Trophoblast cell (in vitro differentiated cells and primary cell): ENCODE measurements at regions not wholly inside any gene's neighbourhood (a gene's known extent, or its start where the extent isn't known, plus 50 kb on each side); places are given as distances from the start of the nearest gene placed in this dataset.
A peak's percentile ranks its signal among the peaks of the same experiment; 100 is the strongest.

Source experiments
- DNase-seq, 2 donors: peaks; one replicate each; pipeline ENCODE4 v3.0.0-alpha.2; 2016
- H2AFZ ChIP-seq: 2 replicates; pipeline ENCODE4 v1.6.1; 2013; ENCODE audit warnings: low read length, moderate library complexity, mild to moderate bottlenecking; ENCODE audit not compliant: insufficient read depth, poor library complexity
- H2AK5ac ChIP-seq: 2 replicates; pipeline ENCODE4 v1.6.1; 2013; ENCODE audit warnings: mild to moderate bottlenecking, low read length
- H2BK120ac ChIP-seq: 2 replicates; pipeline ENCODE4 v1.6.1; 2013; ENCODE audit warnings: low read length, mild to moderate bottlenecking, moderate library complexity; ENCODE audit not compliant: insufficient read depth, poor library complexity
- H2BK12ac ChIP-seq: 2 replicates; pipeline ENCODE4 v1.6.1; 2013; ENCODE audit warnings: mild to moderate bottlenecking, low read length, moderate library complexity
- H2BK5ac ChIP-seq: 2 replicates; pipeline ENCODE4 v1.6.1; 2013; ENCODE audit warnings: low read length, low read depth, moderate library complexity, mild to moderate bottlenecking; ENCODE audit not compliant: poor library complexity
- H3K14ac ChIP-seq: 2 replicates; pipeline ENCODE4 v1.6.1; 2013; ENCODE audit warnings: mild to moderate bottlenecking, low read length
- H3K18ac ChIP-seq: 2 replicates; pipeline ENCODE4 v1.6.1; 2013; ENCODE audit warnings: mild to moderate bottlenecking, low read length
- H3K23ac ChIP-seq: 2 replicates; pipeline ENCODE4 v1.6.1; 2013; ENCODE audit warnings: low read length
- H3K27ac ChIP-seq: 2 replicates; pipeline ENCODE4 v1.5.1; 2013; ENCODE audit warnings: low read depth, mild to moderate bottlenecking, inconsistent platforms, low read length, moderate library complexity
- H3K27me3 ChIP-seq: 2 replicates; pipeline ENCODE4 v1.6.1; 2013; ENCODE audit warnings: inconsistent platforms, mild to moderate bottlenecking, low read length, moderate library complexity; ENCODE audit not compliant: insufficient read depth
- H3K36me3 ChIP-seq, 2 experiments: 1 replicate in 1 of 2; 2 replicates in 1 of 2; pipeline ENCODE4 v1.6.1; 2013; ENCODE audit warnings: low read length in 2 of 2, mild to moderate bottlenecking in 2 of 2, moderate library complexity in 1 of 2; ENCODE audit not compliant: insufficient read depth in 2 of 2, control insufficient read depth in 1 of 2
- H3K4ac ChIP-seq: 2 replicates; pipeline ENCODE4 v1.6.1; 2013; ENCODE audit warnings: low read depth, mild to moderate bottlenecking, low read length, moderate library complexity
- H3K4me1 ChIP-seq, 2 experiments: 1 replicate in 1 of 2; 2 replicates in 1 of 2; pipeline ENCODE4 v1.6.1; 2013; ENCODE audit warnings: low read length in 2 of 2, mild to moderate bottlenecking in 2 of 2, moderate library complexity in 1 of 2; ENCODE audit not compliant: insufficient read depth in 2 of 2, control insufficient read depth in 1 of 2
- H3K4me2 ChIP-seq: 2 replicates; pipeline ENCODE4 v1.6.1; 2013; ENCODE audit warnings: inconsistent platforms, mild to moderate bottlenecking, low read length, moderate library complexity
- H3K4me3 ChIP-seq: 2 replicates; pipeline ENCODE4 v1.5.1; 2013; ENCODE audit warnings: mild to moderate bottlenecking, low read depth, low read length, inconsistent platforms
- H3K79me1 ChIP-seq: one replicate; pipeline ENCODE4 v1.6.1; 2013; ENCODE audit warnings: low read length
- H3K79me2 ChIP-seq: 2 replicates; pipeline ENCODE4 v1.6.1; 2013; ENCODE audit warnings: low read length, mild to moderate bottlenecking; ENCODE audit not compliant: control insufficient read depth, insufficient read depth, poor library complexity
- H3K9ac ChIP-seq: 2 replicates; pipeline ENCODE4 v1.6.1; 2013; ENCODE audit warnings: mild to moderate bottlenecking, low read length
- H3K9me3 ChIP-seq: 2 replicates; pipeline ENCODE4 v1.6.1; 2013; ENCODE audit warnings: low read depth, mild to moderate bottlenecking, control low read depth, inconsistent platforms, low read length; ENCODE audit not compliant: insufficient read depth
- H4K12ac ChIP-seq: 2 replicates; pipeline ENCODE4 v1.6.1; 2013; ENCODE audit warnings: low read depth, mild to moderate bottlenecking, low read length, moderate library complexity
- H4K8ac ChIP-seq: 2 replicates; pipeline ENCODE4 v1.6.1; 2013; ENCODE audit warnings: low read depth, mild to moderate bottlenecking, low read length, moderate library complexity
- H4K91ac ChIP-seq: one replicate; pipeline ENCODE4 v1.6.1; 2013; ENCODE audit warnings: low read depth, mild to moderate bottlenecking, low read length, moderate library complexity
- WGBS: extraction: QIAGEN DNeasy Blood & Tissue Kit; methylation state at CpG from one replicate; pipeline ENCODE4 v1.1.7; 2013; ENCODE audit warnings: missing lambda C conversion rate; ENCODE audit not compliant: insufficient read length, insufficient coverage; ENCODE audit errors: extremely low coverage; 5-methylcytosine and 5-hydroxymethylcytosine counted together

GRCh38 chr3:99576904-99577559 lies 61.4 kb upstream of the COL8A1 start:
- Histone ChIP-seq H4K91ac (no peak overlapping the region), H3K4me2 (no peak overlapping the region), H2BK120ac (no peak overlapping the region), H2BK5ac (no peak overlapping the region), H3K14ac (no peak overlapping the region), H3K27me3 (no peaks in the 10 kb centered on the region), H4K8ac (no peak overlapping the region), H3K79me2 (no peaks in the 10 kb centered on the region), H3K4me1 (no peaks in the 10 kb centered on the region), H4K12ac (no peak overlapping the region), H3K27ac (no peak overlapping the region), H2AFZ (no peak overlapping the region), H3K9ac (no peak overlapping the region), H2BK12ac (no peak overlapping the region), H3K36me3 (no peaks in the 10 kb centered on the region), H2AK5ac (no peak overlapping the region), H3K9me3 (no peaks in the 10 kb centered on the region), H3K4ac (no peak overlapping the region), H3K4me3 (no peak overlapping the region), H3K79me1 (no peaks in the 10 kb centered on the region), H3K23ac (no peak overlapping the region), H3K18ac (no peak overlapping the region)
- WGBS = no CpG with 5 or more reads among the region's 4 CpGs
- DNase-seq = no peak

DNA sequence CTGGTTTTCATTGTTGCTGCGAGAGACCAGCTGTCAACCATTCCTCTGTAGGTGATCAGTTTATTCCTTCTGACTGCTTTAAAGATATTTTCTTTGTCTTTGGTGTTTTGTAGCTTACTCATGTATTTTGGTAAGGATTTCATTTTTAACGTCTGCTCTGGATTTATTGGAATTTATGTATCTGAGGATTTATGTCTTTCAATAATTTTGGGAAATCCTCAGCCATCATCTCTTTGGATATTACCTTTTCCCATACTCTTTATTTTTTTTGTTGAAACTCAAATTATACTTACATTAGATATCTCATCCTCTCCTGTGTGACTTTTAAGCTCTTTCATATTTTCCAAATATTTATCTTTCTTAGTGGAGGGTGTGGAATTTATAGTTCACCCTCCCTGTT lies 62.7 kb upstream of the COL8A1 start:
- no peaks in the 10 kb centered on the region for H3K9me3 ChIP-seq
- H3K4me2 ChIP-seq = no peak overlapping the region
- no peaks in the 10 kb centered on the region for H3K4me1 ChIP-seq
- no peak overlapping the region for H3K4me3 ChIP-seq
- WGBS = no CpG with 5 or more reads among the region's 2 CpGs
- no peak overlapping the region for H4K12ac ChIP-seq
- H3K36me3 ChIP-seq = no peaks in the 10 kb centered on the region
- H3K79me2 ChIP-seq = no peaks in the 10 kb centered on the region
- H2AFZ ChIP-seq = no peak overlapping the region
- H3K9ac ChIP-seq = no peak overlapping the region
- no peak overlapping the region for H3K4ac ChIP-seq
- no peak overlapping the region for H3K23ac ChIP-seq
- DNase-seq = no peak
- H3K27ac ChIP-seq = no peak overlapping the region
- H3K79me1 ChIP-seq = no peaks in the 10 kb centered on the region
- no peak overlapping the region for H2BK12ac ChIP-seq
- no peak overlapping the region for H3K14ac ChIP-seq
- H2BK120ac ChIP-seq = no peak overlapping the region
- no peak overlapping the region for H3K18ac ChIP-seq
- no peak overlapping the region for H2BK5ac ChIP-seq
- H4K8ac ChIP-seq = no peak overlapping the region
- no peak overlapping the region for H2AK5ac ChIP-seq
- no peaks in the 10 kb centered on the region for H3K27me3 ChIP-seq
- no peak overlapping the region for H4K91ac ChIP-seq

- no peaks in the 10 kb centered on the region for H3K4me1 ChIP-seq
- H4K91ac ChIP-seq = no peak overlapping the region
- H2BK5ac ChIP-seq = no peak overlapping the region
- H3K18ac ChIP-seq = no peak overlapping the region
- H2AFZ ChIP-seq = no peak overlapping the region
- H3K27me3 ChIP-seq = no peaks in the 10 kb centered on the region
- no peak overlapping the region for H4K12ac ChIP-seq
- H2BK12ac ChIP-seq = no peak overlapping the region
- DNase-seq = no peak
- no peak overlapping the region for H4K8ac ChIP-seq
- no CpG with 5 or more reads among the region's 1 CpG for WGBS
- H2BK120ac ChIP-seq = no peak overlapping the region
- no peak overlapping the region for H2AK5ac ChIP-seq
- H3K27ac ChIP-seq = no peak overlapping the region
- no peak overlapping the region for H3K4ac ChIP-seq
- no peaks in the 10 kb centered on the region for H3K9me3 ChIP-seq
- H3K79me1 ChIP-seq = no peaks in the 10 kb centered on the region
- H3K9ac ChIP-seq = no peak overlapping the region
- H3K36me3 ChIP-seq = no peaks in the 10 kb centered on the region
- H3K23ac ChIP-seq = peak overlapping the region; percentile 22
- no peak overlapping the region for H3K4me3 ChIP-seq
- no peaks in the 10 kb centered on the region for H3K79me2 ChIP-seq
- no peak overlapping the region for H3K14ac ChIP-seq
- H3K4me2 ChIP-seq = no peak overlapping the region
Observed at GRCh38 chr3:99570061-99570460, 68.3 kb upstream of the COL8A1 start.

DNA sequence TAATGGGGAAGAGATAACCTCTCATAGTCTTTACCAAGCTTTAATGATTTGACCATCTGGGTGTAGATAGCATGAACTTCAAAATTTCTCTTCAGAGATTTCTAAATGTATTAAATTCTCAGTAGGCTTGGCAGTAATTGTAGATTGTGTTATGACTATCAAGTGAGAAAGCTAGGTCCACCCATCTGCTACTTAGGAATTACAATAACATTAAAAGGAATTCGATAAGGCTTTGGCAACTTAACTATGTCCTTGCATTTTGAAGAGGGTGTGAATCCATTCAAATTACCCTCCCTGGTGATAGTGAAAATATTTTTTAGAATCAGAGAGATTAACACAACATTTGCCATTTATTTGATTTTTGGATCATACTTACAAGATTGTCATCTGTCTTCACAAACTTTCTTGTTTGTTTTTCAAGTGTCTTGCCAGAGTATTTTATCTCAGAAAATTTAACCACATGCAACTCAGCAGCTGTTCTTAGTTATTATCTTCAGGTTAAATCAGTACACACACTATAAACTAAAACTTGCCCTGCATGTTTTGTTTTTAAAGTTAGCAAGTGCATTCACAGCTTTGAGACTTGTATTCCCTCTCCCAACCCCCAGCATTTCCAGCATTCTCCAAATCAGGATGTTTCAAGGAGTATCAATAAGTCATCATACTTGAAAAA lies 69.6 kb upstream of the COL8A1 start:
- H3K27me3 ChIP-seq = no peaks in the 10 kb centered on the region
- no CpG with 5 or more reads among the region's 1 CpG for WGBS

More for the DNA sequence above, 69.6 kb upstream of the COL8A1 start:
- Histone ChIP-seq H3K4ac (no peak overlapping the region), H4K8ac (no peak overlapping the region), H3K27ac (no peak overlapping the region), H3K18ac (no peak overlapping the region), H3K4me1 (no peaks in the 10 kb centered on the region), H3K14ac (no peak overlapping the region), H3K4me3 (no peak overlapping the region), H3K36me3 (no peaks in the 10 kb centered on the region), H2BK12ac (no peak overlapping the region), H3K9me3 (no peaks in the 10 kb centered on the region), H2AK5ac (no peak overlapping the region), H2BK5ac (no peak overlapping the region), H3K4me2 (no peak overlapping the region), H4K12ac (no peak overlapping the region), H2AFZ (no peak overlapping the region), H2BK120ac (no peak overlapping the region), H3K23ac (no peak overlapping the region), H3K79me1 (no peaks in the 10 kb centered on the region), H3K9ac (no peak overlapping the region), H3K79me2 (no peaks in the 10 kb centered on the region), H4K91ac (no peak overlapping the region)
- DNase-seq = peak in 1 of 2 donors; percentile 27
